Spleen (tissue), 11 donors: ENCODE measurements at regions not wholly inside any gene's neighbourhood (a gene's known extent, or its start where the extent isn't known, plus 50 kb on each side); places are given as distances from the start of the nearest gene placed in this dataset.

ENCODE experiments used
- DNase-seq: peaks from one replicate; pipeline ENCODE4 v3.0.0-alpha.2; 2020
- H3K27ac ChIP-seq, 8 donors: fragments of 200-600 bp; sonication (generic) in 7 of 8; 1 replicate in 4 of 8; 2 replicates in 4 of 8; pipeline versions ENCODE4 v1.5.0 to v1.8.0; 2016 to 2021; ENCODE audit warnings: inconsistent platforms in 4 of 8, mild to moderate bottlenecking in 4 of 8, moderate library complexity in 1 of 8
- H3K27me3 ChIP-seq, 7 donors: fragments of 200-600 bp; sonication (generic) in 6 of 7; replicated peaks in 1 of 7; 1 replicate in 4 of 7; 2 replicates in 3 of 7; pipeline versions ENCODE4 v1.5.0 to v1.8.0; 2016 to 2021; ENCODE audit warnings: inconsistent platforms in 3 of 7, mild to moderate bottlenecking in 1 of 7
- H3K36me3 ChIP-seq, 6 donors: fragments of 200-600 bp; sonication (generic) in 5 of 6; 1 replicate in 4 of 6; 2 replicates in 2 of 6; pipeline versions ENCODE4 v1.5.0 to v1.8.0; 2016 to 2021; ENCODE audit warnings: inconsistent platforms in 2 of 6
- H3K4me1 ChIP-seq, 6 donors: fragments of 200-600 bp; sonication (generic) in 5 of 6; 1 replicate in 3 of 6; 2 replicates in 3 of 6; pipeline versions ENCODE4 v1.5.0 to v1.8.0; 2016 to 2021; ENCODE audit warnings: inconsistent platforms in 3 of 6
- H3K4me3 ChIP-seq, 8 donors: fragments of 200-600 bp; sonication (generic) in 7 of 8; 1 replicate in 4 of 8; 2 replicates in 4 of 8; pipeline versions ENCODE4 v1.5.0 to v1.8.0; 2016 to 2021; ENCODE audit warnings: inconsistent platforms in 4 of 8, mild to moderate bottlenecking in 4 of 8, moderate library complexity in 2 of 8
- H3K9me3 ChIP-seq, 8 donors: fragments of 200-600 bp; sonication (generic) in 7 of 8; 1 replicate in 4 of 8; 2 replicates in 4 of 8; pipeline versions ENCODE4 v1.5.0 to v1.8.0; 2016 to 2021; ENCODE audit warnings: inconsistent platforms in 4 of 8
- CTCF ChIP-seq, 11 experiments: fragments of 200-600 bp in 7 of 11; fragments of 450-650 bp in 4 of 11; sonication (generic) in 4 of 11; IDR thresholded peaks in 8 of 11; conservative IDR thresholded peaks in 3 of 11; 1 replicate in 7 of 11; 2 replicates in 4 of 11; pipeline versions ENCODE4 v1.4.0 to v1.8.0; 2016 to 2021; ENCODE audit warnings: antibody characterized with exemption in 11 of 11, inconsistent platforms in 4 of 11, mild to moderate bottlenecking in 1 of 11
- POLR2A ChIP-seq, 3 donors: fragments of 450-650 bp; IDR thresholded peaks; one replicate each; pipeline ENCODE4 v1.5.1; 2017; ENCODE audit warnings: antibody characterized with exemption in 3 of 3, mild to moderate bottlenecking in 1 of 3
- POLR2AphosphoS5 ChIP-seq, 3 donors: sonication (generic); formaldehyde crosslinking; IDR thresholded peaks; one replicate each; pipeline ENCODE4 v1.5.1; 2017; ENCODE audit warnings: antibody characterized with exemption in 3 of 3
- WGBS, 5 donors: extraction: QIAGEN DNeasy Blood & Tissue Kit in 3 of 5; methylation state at CpG; one replicate each; pipeline versions ENCODE4 v1.1.5 to v1.1.7; 2013 to 2018; 5-methylcytosine and 5-hydroxymethylcytosine counted together
- intact Hi-C: fragments of 100-400 bp; cut with DNase I; formaldehyde crosslinking; loops from one replicate; pipeline ENCODE4 v1.15.0; 2023; ENCODE audit warnings: low total_unique reads
- donor health status: healthy with polysubstance abuse.
- donor health status: DM: no; HTN: no; CAD: no; lungs with moderate emphysema.
- donor health status: DM: no; HTN: no; CAD: no.
- donor health status: Bipolar disorder and iron deficiency.
- donor health status: healthy.
- donor health status: DM: no; HTN: no; CAD: no.
- donor health status: DM: yes; HTN: yes; CAD: no.

- no peaks in the 10 kb centered on the region for H3K4me1 ChIP-seq
- 86 to 94% (median 91%) methylated on average over 1 of the region's 1 CpG for WGBS, 5 donors
- H3K27me3 ChIP-seq = no peaks in the 10 kb centered on the region
- H3K9me3 ChIP-seq = no peaks in the 10 kb centered on the region
- no peak overlapping the region for H3K4me3 ChIP-seq
- no peak for DNase-seq
- no peak overlapping the region for H3K27ac ChIP-seq
- H3K36me3 ChIP-seq = no peaks in the 10 kb centered on the region
- no peak for TF ChIP-seq CTCF (IDR thresholded peaks at IDR 0.05 in 8 of 11, conservative IDR thresholded peaks at IDR 0.05 in 3 of 11)
- no peak for TF ChIP-seq POLR2AphosphoS5 (IDR thresholded peaks at IDR 0.05)
- no peak for TF ChIP-seq POLR2A (IDR thresholded peaks at IDR 0.05)
- intact Hi-C loops = no loop called here
Observed at GRCh38 chr4:171181090-171181489, 632.1 kb upstream of the GALNTL6 start.

- no peaks in the 10 kb centered on the region for H3K27me3 ChIP-seq
- H3K36me3 ChIP-seq = no peaks in the 10 kb centered on the region
- H3K9me3 ChIP-seq = peaks cover 0 to 28% (median 20%) of the 10 kb centered on the region in 8 donors
- H3K27ac ChIP-seq = no peak overlapping the region
- no peaks in the 10 kb centered on the region for H3K4me1 ChIP-seq
- H3K4me3 ChIP-seq = no peak overlapping the region
- intact Hi-C loops = no loop called here
- TF ChIP-seq CTCF (IDR thresholded peaks at IDR 0.05 in 8 of 11, conservative IDR thresholded peaks at IDR 0.05 in 3 of 11) (no peak), POLR2A (IDR thresholded peaks at IDR 0.05) (no peak), POLR2AphosphoS5 (IDR thresholded peaks at IDR 0.05) (no peak)
- DNase-seq = no peak
Observed at GRCh38 chr4:171170671-171171070, 642.5 kb upstream of the GALNTL6 start.

- WGBS, 5 donors = 62 to 85% (median 77%) methylated on average over 4 of the region's 4 CpGs
- H3K4me3 ChIP-seq = no peak overlapping the region
- no peaks in the 10 kb centered on the region for H3K4me1 ChIP-seq
- DNase-seq = peak; percentile 59
- no peaks in the 10 kb centered on the region for H3K36me3 ChIP-seq
- H3K27me3 ChIP-seq = no peaks in the 10 kb centered on the region
- TF ChIP-seq POLR2A (IDR thresholded peaks at IDR 0.05) (no peak), CTCF (IDR thresholded peaks at IDR 0.05 in 8 of 11, conservative IDR thresholded peaks at IDR 0.05 in 3 of 11) (no peak), POLR2AphosphoS5 (IDR thresholded peaks at IDR 0.05) (no peak)
- H3K9me3 ChIP-seq = peaks cover 0 to 28% (median 21%) of the 10 kb centered on the region in 8 donors
- intact Hi-C loops = no loop called here
- H3K27ac ChIP-seq = no peak overlapping the region
Observed at GRCh38 chr4:171169396-171169795, 643.8 kb upstream of the GALNTL6 start.

- H3K36me3 ChIP-seq = no peaks in the 10 kb centered on the region
- intact Hi-C loops = no loop called here
- peaks cover 0 to 9% (median under 1%) of the 10 kb centered on the region in 8 donors for H3K9me3 ChIP-seq
- H3K27ac ChIP-seq = no peak overlapping the region
- H3K4me1 ChIP-seq = no peaks in the 10 kb centered on the region
- WGBS, 5 donors = 62 to 78% (median 69%) methylated on average over 3 of the region's 3 CpGs
- H3K4me3 ChIP-seq = no peak overlapping the region
- H3K27me3 ChIP-seq = no peaks in the 10 kb centered on the region
- TF ChIP-seq CTCF (IDR thresholded peaks at IDR 0.05 in 8 of 11, conservative IDR thresholded peaks at IDR 0.05 in 3 of 11) = no peak
- DNase-seq = no peak
Observed at GRCh38 chr4:171162478-171162877, 650.7 kb upstream of the GALNTL6 start.
